ENCODE measurements at regions not wholly inside any gene's neighbourhood (a gene's known extent, or its start where the extent isn't known, plus 50 kb on each side); places are given as distances from the start of the nearest gene placed in this dataset.
A peak's percentile ranks its signal among the peaks of the same experiment; 100 is the strongest.

DNA sequence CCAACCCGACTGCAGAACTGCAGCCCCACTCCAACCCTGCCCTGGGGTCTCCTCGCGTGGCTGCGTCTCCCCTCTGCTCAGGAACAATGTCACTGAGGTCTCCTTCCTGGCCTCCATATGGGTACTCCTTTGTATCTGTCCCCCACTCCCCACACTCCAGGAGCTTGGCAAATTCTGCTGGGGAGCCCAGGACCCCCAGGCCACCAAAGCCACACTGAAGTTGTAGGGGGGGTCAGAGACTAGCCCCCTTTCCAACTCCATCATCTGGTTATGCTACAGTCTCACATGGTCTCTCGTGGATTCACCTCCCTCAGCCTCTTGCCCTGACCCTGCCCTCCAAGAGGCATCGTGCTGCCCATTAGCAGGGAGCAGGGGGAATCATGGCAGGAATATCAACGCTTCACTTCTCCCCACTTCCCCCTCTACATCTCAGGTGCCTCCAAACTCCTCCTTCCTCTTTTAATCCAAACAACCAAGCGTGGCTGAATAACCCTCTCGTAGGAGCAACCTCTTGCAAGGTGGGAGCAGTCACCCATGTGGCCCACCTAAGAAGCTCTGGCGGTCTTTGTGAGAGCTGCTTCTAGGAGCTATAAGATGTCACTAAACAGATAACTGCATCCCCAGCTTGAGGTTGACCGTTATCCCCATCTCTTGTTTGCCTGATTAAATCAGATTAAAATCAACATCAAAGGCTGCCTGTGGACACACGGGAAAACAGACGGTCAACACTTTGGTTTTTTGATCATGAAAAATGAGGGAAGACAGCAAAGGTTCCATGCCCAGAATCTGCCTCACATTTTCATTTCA lies 86.4 kb downstream of the MIS18A start:
- no peak for TF ChIP-seq POLR2AphosphoS5 (IDR thresholded peaks at IDR 0.05)
- TF ChIP-seq EP300 (IDR thresholded peaks at IDR 0.05) = no peak
- TF ChIP-seq POLR2A (IDR thresholded peaks at IDR 0.05; ENCODE audit: low read depth) = no peak
- TF ChIP-seq CTCF (IDR thresholded peaks at IDR 0.05) = no peak
- peak; percentile 66 for DNase-seq (ENCODE audit: extremely low spot score)
- H3K36me3 ChIP-seq = no peaks in the 10 kb centered on the region
- no peaks in the 10 kb centered on the region for H3K4me1 ChIP-seq
- no peaks in the 10 kb centered on the region for H3K9me3 ChIP-seq
- peaks cover 0 to 7% (median 0%) of the 10 kb centered on the region in 4 donors for H3K27me3 ChIP-seq
- no peak overlapping the region for H3K4me3 ChIP-seq
- no peak overlapping the region for H3K27ac ChIP-seq (replicated peaks in 1 of 4)
- intact Hi-C loops (cut with DNase I) = no loop called here
- 83% methylated on average over 13 of the region's 13 CpGs for WGBS

DNA sequence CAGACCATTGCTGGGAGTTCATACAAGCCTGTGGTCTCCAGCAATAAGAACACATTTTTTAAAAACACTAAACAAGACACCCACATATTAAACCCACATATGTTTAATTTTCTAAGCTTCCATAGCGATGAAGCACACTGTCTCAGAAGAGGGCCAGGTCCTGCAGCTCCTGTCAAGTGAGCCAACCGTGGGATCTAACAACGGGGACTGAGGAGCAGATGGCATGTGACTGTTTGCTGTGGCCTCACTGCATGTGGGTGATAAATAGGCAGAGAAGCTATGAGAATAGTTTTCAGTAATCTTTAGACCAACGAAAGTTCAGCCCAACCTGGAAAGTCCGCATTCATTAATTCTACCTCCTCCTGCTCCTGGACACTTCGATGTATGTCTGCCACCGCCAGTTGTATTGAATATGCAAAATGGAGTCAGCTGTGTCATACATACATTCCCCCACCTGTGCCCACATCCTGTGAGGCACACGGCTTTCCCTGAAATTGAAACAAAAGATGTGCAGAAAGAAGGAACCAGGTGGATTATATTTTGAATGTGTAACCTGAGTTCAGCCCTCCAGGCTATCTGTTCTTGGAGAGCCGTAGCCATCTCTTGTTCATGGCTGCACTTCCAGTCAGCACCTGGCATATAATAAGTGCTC lies 88.2 kb downstream of the MIS18A start:
- Histone ChIP-seq H3K27ac (replicated peaks in 1 of 4) (no peak overlapping the region), H3K9me3 (no peaks in the 10 kb centered on the region), H3K36me3 (no peaks in the 10 kb centered on the region), H3K4me1 (no peaks in the 10 kb centered on the region), H3K27me3 (peaks cover 0 to 7% (median 0%) of the 10 kb centered on the region in 4 donors), H3K4me3 (no peak overlapping the region)
- intact Hi-C loops (cut with DNase I) = no loop called here
- TF ChIP-seq CTCF (IDR thresholded peaks at IDR 0.05) (no peak), EP300 (IDR thresholded peaks at IDR 0.05) (no peak), POLR2AphosphoS5 (IDR thresholded peaks at IDR 0.05) (no peak), POLR2A (IDR thresholded peaks at IDR 0.05; ENCODE audit: low read depth) (no peak)
- WGBS = 72% methylated on average over 9 of the region's 9 CpGs
- DNase-seq (ENCODE audit: extremely low spot score) = no peak

DNA sequence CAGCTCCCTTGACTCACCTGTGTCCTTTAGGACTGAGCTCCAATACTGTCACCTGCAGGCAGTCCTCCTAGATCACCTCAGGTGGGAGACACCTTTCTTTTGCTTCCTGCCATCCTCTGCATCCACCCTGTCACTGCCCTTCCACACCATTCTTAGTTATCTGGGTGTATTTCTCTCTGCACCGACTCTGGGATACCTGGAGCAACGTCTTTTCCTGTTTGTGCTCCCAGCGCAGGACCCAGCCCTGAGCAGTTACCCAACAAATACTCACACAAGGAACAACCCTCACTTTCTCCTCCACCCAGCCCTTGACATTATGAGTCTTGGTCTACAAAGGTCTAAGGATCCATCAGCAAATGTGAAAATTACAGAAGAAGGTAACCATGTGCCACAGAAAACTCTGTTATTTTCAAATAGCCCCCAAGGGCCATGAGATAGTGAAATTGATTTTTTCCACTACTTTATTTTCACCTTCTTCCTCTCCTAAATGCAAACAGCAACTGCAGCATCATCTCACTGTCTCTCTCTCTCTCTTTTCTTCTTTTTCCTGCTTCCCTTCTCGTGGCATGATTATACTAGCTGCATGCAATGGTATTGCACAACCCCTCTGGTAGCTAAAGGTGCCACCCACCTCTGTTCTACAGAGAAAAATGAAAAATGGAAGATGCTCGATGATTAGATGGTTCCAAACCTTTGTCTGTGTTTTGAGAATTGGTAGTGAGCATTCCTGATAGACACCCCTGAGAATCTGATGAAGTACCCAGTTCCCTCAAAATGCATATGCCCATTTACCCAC lies 89.0 kb downstream of the MIS18A start:
- Histone ChIP-seq H3K9me3 (no peaks in the 10 kb centered on the region), H3K4me3 (no peak overlapping the region), H3K36me3 (no peaks in the 10 kb centered on the region), H3K4me1 (no peaks in the 10 kb centered on the region), H3K27ac (replicated peaks in 1 of 4) (no peak overlapping the region), H3K27me3 (peaks cover 0 to 7% (median 0%) of the 10 kb centered on the region in 4 donors)
- WGBS = 82% methylated on average over 5 of the region's 5 CpGs
- no peak for TF ChIP-seq CTCF (IDR thresholded peaks at IDR 0.05)
- no peak for TF ChIP-seq EP300 (IDR thresholded peaks at IDR 0.05)
- no peak for TF ChIP-seq POLR2AphosphoS5 (IDR thresholded peaks at IDR 0.05)
- no peak for TF ChIP-seq POLR2A (IDR thresholded peaks at IDR 0.05; ENCODE audit: low read depth)
- peak; percentile 68 for DNase-seq (ENCODE audit: extremely low spot score)
- intact Hi-C loops (cut with DNase I) = no loop called here

DNA sequence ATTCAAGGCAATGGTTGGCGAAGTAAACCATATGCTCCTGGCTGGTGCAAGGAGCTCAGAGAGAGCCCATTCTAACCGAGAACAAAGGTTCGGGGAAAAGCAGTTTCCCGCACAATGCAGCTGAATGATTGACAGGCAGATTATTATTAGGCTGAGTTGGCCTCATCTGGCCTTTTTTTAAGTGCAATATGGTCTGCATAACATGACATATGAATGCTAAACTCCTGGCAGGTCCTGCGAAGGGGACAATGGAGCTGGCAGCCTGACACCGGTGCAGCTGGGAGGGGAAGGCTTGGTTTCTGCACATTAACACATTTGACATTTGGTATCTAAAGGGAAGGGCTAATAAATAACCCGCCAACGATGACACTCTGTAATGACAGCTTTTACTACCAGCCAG lies 92.0 kb downstream of the MIS18A start:
- intact Hi-C loops (cut with DNase I) = no loop called here
- DNase-seq (ENCODE audit: extremely low spot score) = peak; percentile 21
- Histone ChIP-seq H3K27me3 (peaks cover 0 to 2% (median 0%) of the 10 kb centered on the region in 4 donors), H3K27ac (replicated peaks in 1 of 4) (no peak overlapping the region), H3K4me3 (no peak overlapping the region), H3K36me3 (no peaks in the 10 kb centered on the region), H3K9me3 (no peaks in the 10 kb centered on the region), H3K4me1 (no peaks in the 10 kb centered on the region)
- TF ChIP-seq CTCF (IDR thresholded peaks at IDR 0.05) (no peak), POLR2A (IDR thresholded peaks at IDR 0.05; ENCODE audit: low read depth) (no peak), POLR2AphosphoS5 (IDR thresholded peaks at IDR 0.05) (no peak), EP300 (IDR thresholded peaks at IDR 0.05) (no peak)
- 72% methylated on average over 8 of the region's 8 CpGs for WGBS
